H9 (cell line): ENCODE measurements at regions not wholly inside any gene's neighbourhood (a gene's known extent, or its start where the extent isn't known, plus 50 kb on each side); places are given as distances from the start of the nearest gene placed in this dataset.

Experiments used
- DNase-seq: peaks from one replicate; pipeline ENCODE4 v3.0.0-alpha.2; 2017
- H2AFZ ChIP-seq: one replicate; pipeline ENCODE4 v1.6.1; 2013; ENCODE audit warnings: mild to moderate bottlenecking, low read length, control low read depth, moderate library complexity
- H2AK5ac ChIP-seq: 2 replicates; pipeline ENCODE4 v1.6.1; 2013; ENCODE audit warnings: low read length, control low read depth, mixed read lengths; ENCODE audit not compliant: insufficient read length
- H2BK120ac ChIP-seq: one replicate; pipeline ENCODE4 v1.6.1; 2013; ENCODE audit warnings: low read depth, mild to moderate bottlenecking, low read length, control low read depth, inconsistent platforms; ENCODE audit not compliant: poor library complexity, severe bottlenecking
- H2BK12ac ChIP-seq: 2 replicates; pipeline ENCODE4 v1.6.1; 2013; ENCODE audit warnings: low read length, control low read depth, mixed read lengths, low read depth; ENCODE audit not compliant: insufficient read length
- H2BK15ac ChIP-seq: 2 replicates; pipeline ENCODE4 v1.6.1; 2013; ENCODE audit warnings: low read depth, low read length, control low read depth
- H2BK20ac ChIP-seq: one replicate; pipeline ENCODE4 v1.6.1; 2013; ENCODE audit warnings: low read depth, mild to moderate bottlenecking, low read length, control low read depth, inconsistent platforms; ENCODE audit not compliant: poor library complexity, severe bottlenecking
- H2BK5ac ChIP-seq: 2 replicates; pipeline ENCODE4 v1.6.1; 2013; ENCODE audit warnings: low read length, control low read depth, mixed read lengths; ENCODE audit not compliant: insufficient read length
- H3K14ac ChIP-seq: 2 replicates; pipeline ENCODE4 v1.6.1; 2013; ENCODE audit warnings: low read length, control low read depth; ENCODE audit not compliant: insufficient read depth
- H3K18ac ChIP-seq: 2 replicates; pipeline ENCODE4 v1.6.1; 2013; ENCODE audit warnings: low read depth, mild to moderate bottlenecking, mixed read lengths, low read length, control low read depth; ENCODE audit not compliant: insufficient read length
- H3K23ac ChIP-seq: 2 replicates; pipeline ENCODE4 v1.6.1; 2013; ENCODE audit warnings: low read length, control low read depth, mixed read lengths, low read depth; ENCODE audit not compliant: insufficient read length
- H3K23me2 ChIP-seq: 2 replicates; pipeline ENCODE4 v1.6.1; 2013; ENCODE audit warnings: low read depth, mild to moderate bottlenecking, mixed read lengths, low read length, control low read depth; ENCODE audit not compliant: insufficient read length, poor library complexity, severe bottlenecking
- H3K27ac ChIP-seq: 2 replicates; pipeline ENCODE4 v1.5.1; 2013; ENCODE audit warnings: low read length, control low read depth, mixed read lengths, low read depth; ENCODE audit not compliant: insufficient read length
- H3K27me3 ChIP-seq: 2 replicates; pipeline ENCODE4 v1.6.1; 2013; ENCODE audit warnings: low read length, control low read depth, inconsistent platforms; ENCODE audit not compliant: insufficient read depth
- H3K4ac ChIP-seq: 2 replicates; pipeline ENCODE4 v1.6.1; 2013; ENCODE audit warnings: low read depth, mild to moderate bottlenecking, control low read depth, inconsistent platforms, low read length, moderate library complexity
- H3K4me1 ChIP-seq: 2 replicates; pipeline ENCODE4 v1.6.1; 2013; ENCODE audit warnings: low read length, control low read depth, inconsistent platforms; ENCODE audit not compliant: insufficient read depth
- H3K4me2 ChIP-seq: 2 replicates; pipeline ENCODE4 v1.6.1; 2013; ENCODE audit warnings: low read length, control low read depth, mixed read lengths; ENCODE audit not compliant: insufficient read length, insufficient read depth
- H3K56ac ChIP-seq: 2 replicates; pipeline ENCODE4 v1.6.1; 2013; ENCODE audit warnings: low read depth, mild to moderate bottlenecking, mixed read lengths, low read length, control low read depth; ENCODE audit not compliant: insufficient read length
- H3K79me1 ChIP-seq: 2 replicates; pipeline ENCODE4 v1.6.1; 2013; ENCODE audit warnings: low read depth, mild to moderate bottlenecking, moderate library complexity, low read length, control low read depth, inconsistent platforms; ENCODE audit not compliant: insufficient read depth, poor library complexity, severe bottlenecking
- H3K79me2 ChIP-seq: 2 replicates; pipeline ENCODE4 v1.6.1; 2013; ENCODE audit warnings: low read length, control low read depth, inconsistent platforms; ENCODE audit not compliant: insufficient read depth
- H3K9ac ChIP-seq: 2 replicates; pipeline ENCODE4 v1.6.1; 2013; ENCODE audit warnings: low read length, control low read depth, mixed read lengths; ENCODE audit not compliant: insufficient read length; ENCODE audit errors: extremely low read depth
- H3K9me3 ChIP-seq: one replicate; pipeline ENCODE4 v1.6.1; 2013; ENCODE audit warnings: low read depth, low read length, inconsistent platforms; ENCODE audit not compliant: control insufficient read depth
- H3T11ph ChIP-seq: one replicate; pipeline ENCODE4 v1.6.1; 2013; ENCODE audit warnings: mild to moderate bottlenecking, low read length, control low read depth, inconsistent platforms
- H4K20me1 ChIP-seq: one replicate; pipeline ENCODE4 v1.6.1; 2013; ENCODE audit not compliant: control insufficient read depth, insufficient read length, insufficient read depth
- H4K5ac ChIP-seq: 2 replicates; pipeline ENCODE4 v1.6.1; 2013; ENCODE audit warnings: low read depth, mild to moderate bottlenecking, mixed read lengths, low read length, control low read depth; ENCODE audit not compliant: insufficient read length
- H4K8ac ChIP-seq: replicated peaks from 2 replicates; pipeline ENCODE4 v1.6.1; 2013; ENCODE audit warnings: low read length, control low read depth, mixed read lengths, low read depth; ENCODE audit not compliant: insufficient read length
- H4K91ac ChIP-seq: 2 replicates; pipeline ENCODE4 v1.6.1; 2013; ENCODE audit warnings: low read depth, mild to moderate bottlenecking, moderate library complexity, mixed read lengths, low read length, control low read depth; ENCODE audit not compliant: insufficient read length
- H3K27ac Mint-ChIP-seq, 3 experiments: 2 replicates in 2 of 3; 3 replicates in 1 of 3; pipeline ENCODE4 v1.8.0; 2020 to 2021; ENCODE audit warnings: mixed read lengths in 3 of 3, mild to moderate bottlenecking in 1 of 3, moderate library complexity in 1 of 3
- H3K27me3 Mint-ChIP-seq: 2 replicates; pipeline ENCODE4 v1.8.0; 2021; ENCODE audit warnings: low read depth, mild to moderate bottlenecking, moderate library complexity, mixed read lengths
- H3K36me3 Mint-ChIP-seq, 3 experiments: 2 replicates in 2 of 3; 3 replicates in 1 of 3; pipeline ENCODE4 v1.8.0; 2020 to 2021; ENCODE audit warnings: low read depth in 3 of 3, mixed read lengths in 3 of 3; ENCODE audit not compliant: insufficient read depth in 1 of 3
- H3K4me1 Mint-ChIP-seq, 2 experiments: 2 replicates each; pipeline ENCODE4 v1.8.0; 2020; ENCODE audit warnings: mixed read lengths in 2 of 2
- H3K4me3 Mint-ChIP-seq, 2 experiments: 2 replicates in 1 of 2; 3 replicates in 1 of 2; pipeline ENCODE4 v1.8.0; 2020 to 2021; ENCODE audit warnings: mild to moderate bottlenecking in 2 of 2, mixed read lengths in 2 of 2, moderate library complexity in 1 of 2
- H3K9me3 Mint-ChIP-seq, 2 experiments: 2 replicates in 1 of 2; 3 replicates in 1 of 2; pipeline ENCODE4 v1.8.0; 2020; ENCODE audit warnings: mild to moderate bottlenecking in 2 of 2, mixed read lengths in 2 of 2, moderate library complexity in 1 of 2
- WGBS: extraction: QIAGEN DNeasy Blood & Tissue Kit; methylation state at CpG from one replicate; pipeline ENCODE4 v1.1.7; 2013; ENCODE audit warnings: missing lambda C conversion rate, low lambda C conversion rate, mixed read lengths; ENCODE audit not compliant: insufficient read length; ENCODE audit errors: extremely low coverage; 5-methylcytosine and 5-hydroxymethylcytosine counted together
- TF ChIP-seq, protein P1 (sequence below): fragments of 200-600 bp; sonication (generic); conservative IDR thresholded peaks from 3 replicates; pipeline ENCODE4 v1.8.0; 2021; ENCODE audit warnings: antibody characterized with exemption, mild to moderate bottlenecking

DNA sequence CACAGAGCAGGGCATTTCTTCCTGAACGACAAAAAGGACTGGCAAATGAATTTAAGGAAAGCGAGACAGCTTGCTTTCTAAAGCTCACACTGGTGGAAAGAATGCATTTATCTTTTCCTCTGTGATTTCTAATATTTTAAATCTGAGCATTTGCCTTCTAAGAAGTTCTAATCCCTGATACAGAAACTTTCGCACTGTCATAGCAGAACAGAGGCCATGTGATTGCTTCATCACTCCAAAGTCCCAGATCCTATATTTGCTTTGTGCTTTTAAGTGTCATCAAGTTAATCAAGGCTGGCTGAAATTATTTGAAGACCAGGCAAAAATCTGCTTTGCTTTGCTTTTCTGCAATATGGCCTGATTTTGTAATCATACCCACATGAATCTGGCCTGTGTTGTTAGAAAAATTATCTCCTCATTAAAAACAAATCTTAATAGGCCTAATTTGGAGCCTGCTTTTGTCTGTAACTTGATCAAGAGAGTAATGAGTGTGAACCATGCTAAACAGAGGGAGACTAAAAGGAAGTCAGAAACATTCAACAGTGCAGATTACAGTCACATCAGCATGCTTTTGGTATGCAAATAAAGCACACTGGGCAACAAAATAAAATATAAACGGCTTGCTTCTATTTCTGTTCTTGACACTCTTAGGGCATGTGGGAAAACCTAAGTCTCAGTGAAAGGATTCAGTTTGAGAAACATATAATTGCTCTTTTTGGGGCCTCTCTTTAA, 178.2 kb upstream of the ADAMTS9 start:
- Histone ChIP-seq H3K4ac (no peak overlapping the region), H3T11ph (no peak overlapping the region), H3K4me1 (peaks cover 3% of the 10 kb centered on the region; the same call in 1 of the 2 replicates), H3K14ac (no peak overlapping the region), H2AFZ (no peak overlapping the region), H4K91ac (no peak overlapping the region), H4K5ac (no peak overlapping the region), H4K8ac (no peak overlapping the region), H3K23ac (no peak overlapping the region), H4K20me1 (no peaks in the 10 kb centered on the region), H3K79me2 (no peaks in the 10 kb centered on the region), H2BK12ac (no peak overlapping the region), H2BK120ac (no peak overlapping the region), H3K27me3 (no peaks in the 10 kb centered on the region), H3K4me2 (no peak overlapping the region), H3K27ac (no peak overlapping the region), H2BK20ac (no peak overlapping the region), H3K79me1 (no peaks in the 10 kb centered on the region), H2BK15ac (no peak overlapping the region), H3K23me2 (no peaks in the 10 kb centered on the region), H3K18ac (no peak overlapping the region), H2AK5ac (no peak overlapping the region), H3K56ac (no peak overlapping the region), H3K9me3 (no peaks in the 10 kb centered on the region), H3K9ac (no peak overlapping the region), H2BK5ac (no peak overlapping the region)
- H3K27me3 Mint-ChIP-seq = no peaks in the 10 kb centered on the region; the same call in 1 of the 2 replicates
- peaks cover 0 to 9% of the 10 kb centered on the region in 2 experiments; a peak in 4 of 5 replicates for H3K9me3 Mint-ChIP-seq
- H3K27ac Mint-ChIP-seq = no peak overlapping the region
- no CpG with 5 or more reads among the region's 4 CpGs for WGBS
- H3K4me3 Mint-ChIP-seq = no peak overlapping the region
- no peak for DNase-seq
- TF ChIP-seq, protein P1, sequence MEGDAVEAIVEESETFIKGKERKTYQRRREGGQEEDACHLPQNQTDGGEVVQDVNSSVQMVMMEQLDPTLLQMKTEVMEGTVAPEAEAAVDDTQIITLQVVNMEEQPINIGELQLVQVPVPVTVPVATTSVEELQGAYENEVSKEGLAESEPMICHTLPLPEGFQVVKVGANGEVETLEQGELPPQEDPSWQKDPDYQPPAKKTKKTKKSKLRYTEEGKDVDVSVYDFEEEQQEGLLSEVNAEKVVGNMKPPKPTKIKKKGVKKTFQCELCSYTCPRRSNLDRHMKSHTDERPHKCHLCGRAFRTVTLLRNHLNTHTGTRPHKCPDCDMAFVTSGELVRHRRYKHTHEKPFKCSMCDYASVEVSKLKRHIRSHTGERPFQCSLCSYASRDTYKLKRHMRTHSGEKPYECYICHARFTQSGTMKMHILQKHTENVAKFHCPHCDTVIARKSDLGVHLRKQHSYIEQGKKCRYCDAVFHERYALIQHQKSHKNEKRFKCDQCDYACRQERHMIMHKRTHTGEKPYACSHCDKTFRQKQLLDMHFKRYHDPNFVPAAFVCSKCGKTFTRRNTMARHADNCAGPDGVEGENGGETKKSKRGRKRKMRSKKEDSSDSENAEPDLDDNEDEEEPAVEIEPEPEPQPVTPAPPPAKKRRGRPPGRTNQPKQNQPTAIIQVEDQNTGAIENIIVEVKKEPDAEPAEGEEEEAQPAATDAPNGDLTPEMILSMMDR = no peak
- H3K4me1 Mint-ChIP-seq = peaks cover 17 to 27% of the 10 kb centered on the region in 2 experiments
- H3K36me3 Mint-ChIP-seq = no peaks in the 10 kb centered on the region
